ENCODE measurements at regions not wholly inside any gene's neighbourhood (a gene's known extent, or its start where the extent isn't known, plus 50 kb on each side); places are given as distances from the start of the nearest gene placed in this dataset.

GRCh38 chr6:81387163-81387562 is 365.3 kb downstream of the TENT5A start:
- Histone ChIP-seq H3K9ac (ENCODE audit: low read length) (no peak overlapping the region), H4K20me1 (ENCODE audit: insufficient read depth, low read length) (no peaks in the 10 kb centered on the region), H3K79me2 (ENCODE audit: low read length) (no peaks in the 10 kb centered on the region), H3K4me2 (ENCODE audit: low read length) (no peak overlapping the region), H3K4me3 (ENCODE audit: low read length) (no peak overlapping the region), H3K36me3 (replicated peaks; ENCODE audit: low read depth, low read length) (no peaks in the 10 kb centered on the region), H3K27ac (ENCODE audit: low read length) (no peak overlapping the region), H3K4me1 (ENCODE audit: low read length) (no peaks in the 10 kb centered on the region), H3K9me3 (ENCODE audit: insufficient read depth, low read length) (peaks cover 3% of the 10 kb centered on the region), H3K27me3 (ENCODE audit: low read depth, low read length) (no peaks in the 10 kb centered on the region), H2AFZ (ENCODE audit: low read depth, low read length) (no peak overlapping the region)
- TF ChIP-seq EZH2phosphoT487 (IDR thresholded peaks at IDR 0.05; ENCODE audit: low read depth) (no peak), CTCF (IDR thresholded peaks at IDR 0.05; ENCODE audit: low read depth, low read length) (no peak)

GRCh38 chr6:81384921-81385320 is 367.6 kb downstream of the TENT5A start:
- no peaks in the 10 kb centered on the region for H3K4me1 ChIP-seq (ENCODE audit: low read length)
- H4K20me1 ChIP-seq (ENCODE audit: insufficient read depth, low read length): no peaks in the 10 kb centered on the region
- no peak overlapping the region for H3K4me3 ChIP-seq (ENCODE audit: low read length)
- H3K9me3 ChIP-seq (ENCODE audit: insufficient read depth, low read length): no peaks in the 10 kb centered on the region
- H2AFZ ChIP-seq (ENCODE audit: low read depth, low read length): no peak overlapping the region
- no peaks in the 10 kb centered on the region for H3K27me3 ChIP-seq (ENCODE audit: low read depth, low read length)
- TF ChIP-seq CTCF (IDR thresholded peaks at IDR 0.05; ENCODE audit: low read depth, low read length) (no peak), EZH2phosphoT487 (IDR thresholded peaks at IDR 0.05; ENCODE audit: low read depth) (no peak)
- no peaks in the 10 kb centered on the region for H3K36me3 ChIP-seq (replicated peaks; ENCODE audit: low read depth, low read length)
- H3K27ac ChIP-seq (ENCODE audit: low read length): no peak overlapping the region
- no peak overlapping the region for H3K4me2 ChIP-seq (ENCODE audit: low read length)
- no peak overlapping the region for H3K9ac ChIP-seq (ENCODE audit: low read length)
- H3K79me2 ChIP-seq (ENCODE audit: low read length): no peaks in the 10 kb centered on the region

- Histone ChIP-seq H3K27ac (ENCODE audit: low read length) (no peak overlapping the region), H4K20me1 (ENCODE audit: insufficient read depth, low read length) (no peaks in the 10 kb centered on the region), H2AFZ (ENCODE audit: low read depth, low read length) (no peak overlapping the region), H3K9ac (ENCODE audit: low read length) (no peak overlapping the region), H3K9me3 (ENCODE audit: insufficient read depth, low read length) (no peaks in the 10 kb centered on the region), H3K36me3 (replicated peaks; ENCODE audit: low read depth, low read length) (no peaks in the 10 kb centered on the region), H3K27me3 (ENCODE audit: low read depth, low read length) (no peaks in the 10 kb centered on the region), H3K4me3 (ENCODE audit: low read length) (no peak overlapping the region), H3K79me2 (ENCODE audit: low read length) (no peaks in the 10 kb centered on the region), H3K4me2 (ENCODE audit: low read length) (no peak overlapping the region), H3K4me1 (ENCODE audit: low read length) (no peaks in the 10 kb centered on the region)
- TF ChIP-seq EZH2phosphoT487 (IDR thresholded peaks at IDR 0.05; ENCODE audit: low read depth) (no peak), CTCF (IDR thresholded peaks at IDR 0.05; ENCODE audit: low read depth, low read length) (no peak)
Observed at GRCh38 chr6:81383472-81383871, 369.0 kb downstream of the TENT5A start.

- no peaks in the 10 kb centered on the region for H3K36me3 ChIP-seq (replicated peaks; ENCODE audit: low read depth, low read length)
- no peaks in the 10 kb centered on the region for H3K9me3 ChIP-seq (ENCODE audit: insufficient read depth, low read length)
- no peaks in the 10 kb centered on the region for H3K4me1 ChIP-seq (ENCODE audit: low read length)
- no peaks in the 10 kb centered on the region for H3K27me3 ChIP-seq (ENCODE audit: low read depth, low read length)
- no peak overlapping the region for H3K27ac ChIP-seq (ENCODE audit: low read length)
- H3K4me2 ChIP-seq (ENCODE audit: low read length): no peak overlapping the region
- no peak overlapping the region for H3K4me3 ChIP-seq (ENCODE audit: low read length)
- H4K20me1 ChIP-seq (ENCODE audit: insufficient read depth, low read length): no peaks in the 10 kb centered on the region
- TF ChIP-seq EZH2phosphoT487 (IDR thresholded peaks at IDR 0.05; ENCODE audit: low read depth) (no peak), CTCF (IDR thresholded peaks at IDR 0.05; ENCODE audit: low read depth, low read length) (no peak)
- H2AFZ ChIP-seq (ENCODE audit: low read depth, low read length): no peak overlapping the region
- H3K9ac ChIP-seq (ENCODE audit: low read length): no peak overlapping the region
- no peaks in the 10 kb centered on the region for H3K79me2 ChIP-seq (ENCODE audit: low read length)
Observed at GRCh38 chr6:81382852-81383251, 369.6 kb downstream of the TENT5A start.
